H1 (cell line): ENCODE measurements at regions not wholly inside any gene's neighbourhood (a gene's known extent, or its start where the extent isn't known, plus 50 kb on each side); places are given as distances from the start of the nearest gene placed in this dataset.

Experiments
- CBX5 ChIP-seq: fragments of 300-800, 300-1000 bp; sonication (generic); IDR thresholded peaks from 2 replicates; pipeline ENCODE4 v1.7.1; 2016; ENCODE audit warnings: antibody characterized with exemption, low read length, low read depth
- CBX8 ChIP-seq: fragments of 300-800, 300-1000 bp; sonication (generic); IDR thresholded peaks from 2 replicates; pipeline ENCODE4 v1.7.1; 2016; ENCODE audit warnings: low read depth, low read length, borderline replicate concordance
- GTF2F1 ChIP-seq: IDR thresholded peaks from 2 replicates; pipeline ENCODE4 v1.6.1; 2012; ENCODE audit warnings: low read depth, low read length, improper control_type of control experiment, borderline replicate concordance
- HDAC6 ChIP-seq: IDR thresholded peaks from one replicate; pipeline ENCODE4 v1.7.1; 2012; ENCODE audit warnings: low read depth, mild to moderate bottlenecking, inconsistent platforms, low read length, moderate library complexity
- TBP ChIP-seq: IDR thresholded peaks from 2 replicates; pipeline ENCODE4 v1.6.1; 2011; ENCODE audit warnings: low read depth, low read length, improper control_type of control experiment
- TCF12 ChIP-seq: IDR thresholded peaks from 2 replicates; pipeline ENCODE4 v1.6.1; 2011; ENCODE audit warnings: low read depth, mild to moderate bottlenecking, low read length
- TF ChIP-seq, protein P1 (sequence below): fragments of 300-600 bp; sonication (generic); IDR thresholded peaks from 2 replicates; pipeline ENCODE4 v1.7.1; 2012; ENCODE audit warnings: low read length, moderate library complexity, mild to moderate bottlenecking, inconsistent platforms; ENCODE audit not compliant: insufficient replicate concordance
- TF ChIP-seq, protein P2 (sequence below): IDR thresholded peaks from 2 replicates; pipeline ENCODE4 v1.6.1; 2011; ENCODE audit warnings: low read length, improper control_type of control experiment
- TF ChIP-seq, protein P3 (sequence below): IDR thresholded peaks from 2 replicates; pipeline ENCODE4 v1.6.1; 2012; ENCODE audit warnings: inconsistent platforms

DNA sequence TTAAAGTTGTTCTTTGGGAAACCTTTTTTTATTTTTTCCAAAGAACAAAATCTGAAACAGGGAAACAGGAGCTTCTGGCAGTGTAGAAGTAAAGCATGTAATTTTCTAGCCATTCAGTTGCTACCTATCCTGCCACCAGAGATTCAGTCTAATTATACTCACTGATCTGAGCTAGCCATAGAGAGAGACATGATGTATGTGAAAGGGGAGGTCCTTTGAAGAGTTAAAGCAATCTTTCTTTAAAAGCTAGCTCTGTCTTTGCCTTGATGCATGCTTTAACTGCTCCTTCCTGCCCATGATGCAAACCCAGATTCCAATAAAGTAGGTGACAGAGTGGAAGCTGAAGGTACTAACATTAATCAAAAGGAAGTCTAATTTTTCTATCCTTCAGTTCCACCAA, 114.1 kb upstream of the GRIK2 start (continued):
- TF ChIP-seq, protein P1, sequence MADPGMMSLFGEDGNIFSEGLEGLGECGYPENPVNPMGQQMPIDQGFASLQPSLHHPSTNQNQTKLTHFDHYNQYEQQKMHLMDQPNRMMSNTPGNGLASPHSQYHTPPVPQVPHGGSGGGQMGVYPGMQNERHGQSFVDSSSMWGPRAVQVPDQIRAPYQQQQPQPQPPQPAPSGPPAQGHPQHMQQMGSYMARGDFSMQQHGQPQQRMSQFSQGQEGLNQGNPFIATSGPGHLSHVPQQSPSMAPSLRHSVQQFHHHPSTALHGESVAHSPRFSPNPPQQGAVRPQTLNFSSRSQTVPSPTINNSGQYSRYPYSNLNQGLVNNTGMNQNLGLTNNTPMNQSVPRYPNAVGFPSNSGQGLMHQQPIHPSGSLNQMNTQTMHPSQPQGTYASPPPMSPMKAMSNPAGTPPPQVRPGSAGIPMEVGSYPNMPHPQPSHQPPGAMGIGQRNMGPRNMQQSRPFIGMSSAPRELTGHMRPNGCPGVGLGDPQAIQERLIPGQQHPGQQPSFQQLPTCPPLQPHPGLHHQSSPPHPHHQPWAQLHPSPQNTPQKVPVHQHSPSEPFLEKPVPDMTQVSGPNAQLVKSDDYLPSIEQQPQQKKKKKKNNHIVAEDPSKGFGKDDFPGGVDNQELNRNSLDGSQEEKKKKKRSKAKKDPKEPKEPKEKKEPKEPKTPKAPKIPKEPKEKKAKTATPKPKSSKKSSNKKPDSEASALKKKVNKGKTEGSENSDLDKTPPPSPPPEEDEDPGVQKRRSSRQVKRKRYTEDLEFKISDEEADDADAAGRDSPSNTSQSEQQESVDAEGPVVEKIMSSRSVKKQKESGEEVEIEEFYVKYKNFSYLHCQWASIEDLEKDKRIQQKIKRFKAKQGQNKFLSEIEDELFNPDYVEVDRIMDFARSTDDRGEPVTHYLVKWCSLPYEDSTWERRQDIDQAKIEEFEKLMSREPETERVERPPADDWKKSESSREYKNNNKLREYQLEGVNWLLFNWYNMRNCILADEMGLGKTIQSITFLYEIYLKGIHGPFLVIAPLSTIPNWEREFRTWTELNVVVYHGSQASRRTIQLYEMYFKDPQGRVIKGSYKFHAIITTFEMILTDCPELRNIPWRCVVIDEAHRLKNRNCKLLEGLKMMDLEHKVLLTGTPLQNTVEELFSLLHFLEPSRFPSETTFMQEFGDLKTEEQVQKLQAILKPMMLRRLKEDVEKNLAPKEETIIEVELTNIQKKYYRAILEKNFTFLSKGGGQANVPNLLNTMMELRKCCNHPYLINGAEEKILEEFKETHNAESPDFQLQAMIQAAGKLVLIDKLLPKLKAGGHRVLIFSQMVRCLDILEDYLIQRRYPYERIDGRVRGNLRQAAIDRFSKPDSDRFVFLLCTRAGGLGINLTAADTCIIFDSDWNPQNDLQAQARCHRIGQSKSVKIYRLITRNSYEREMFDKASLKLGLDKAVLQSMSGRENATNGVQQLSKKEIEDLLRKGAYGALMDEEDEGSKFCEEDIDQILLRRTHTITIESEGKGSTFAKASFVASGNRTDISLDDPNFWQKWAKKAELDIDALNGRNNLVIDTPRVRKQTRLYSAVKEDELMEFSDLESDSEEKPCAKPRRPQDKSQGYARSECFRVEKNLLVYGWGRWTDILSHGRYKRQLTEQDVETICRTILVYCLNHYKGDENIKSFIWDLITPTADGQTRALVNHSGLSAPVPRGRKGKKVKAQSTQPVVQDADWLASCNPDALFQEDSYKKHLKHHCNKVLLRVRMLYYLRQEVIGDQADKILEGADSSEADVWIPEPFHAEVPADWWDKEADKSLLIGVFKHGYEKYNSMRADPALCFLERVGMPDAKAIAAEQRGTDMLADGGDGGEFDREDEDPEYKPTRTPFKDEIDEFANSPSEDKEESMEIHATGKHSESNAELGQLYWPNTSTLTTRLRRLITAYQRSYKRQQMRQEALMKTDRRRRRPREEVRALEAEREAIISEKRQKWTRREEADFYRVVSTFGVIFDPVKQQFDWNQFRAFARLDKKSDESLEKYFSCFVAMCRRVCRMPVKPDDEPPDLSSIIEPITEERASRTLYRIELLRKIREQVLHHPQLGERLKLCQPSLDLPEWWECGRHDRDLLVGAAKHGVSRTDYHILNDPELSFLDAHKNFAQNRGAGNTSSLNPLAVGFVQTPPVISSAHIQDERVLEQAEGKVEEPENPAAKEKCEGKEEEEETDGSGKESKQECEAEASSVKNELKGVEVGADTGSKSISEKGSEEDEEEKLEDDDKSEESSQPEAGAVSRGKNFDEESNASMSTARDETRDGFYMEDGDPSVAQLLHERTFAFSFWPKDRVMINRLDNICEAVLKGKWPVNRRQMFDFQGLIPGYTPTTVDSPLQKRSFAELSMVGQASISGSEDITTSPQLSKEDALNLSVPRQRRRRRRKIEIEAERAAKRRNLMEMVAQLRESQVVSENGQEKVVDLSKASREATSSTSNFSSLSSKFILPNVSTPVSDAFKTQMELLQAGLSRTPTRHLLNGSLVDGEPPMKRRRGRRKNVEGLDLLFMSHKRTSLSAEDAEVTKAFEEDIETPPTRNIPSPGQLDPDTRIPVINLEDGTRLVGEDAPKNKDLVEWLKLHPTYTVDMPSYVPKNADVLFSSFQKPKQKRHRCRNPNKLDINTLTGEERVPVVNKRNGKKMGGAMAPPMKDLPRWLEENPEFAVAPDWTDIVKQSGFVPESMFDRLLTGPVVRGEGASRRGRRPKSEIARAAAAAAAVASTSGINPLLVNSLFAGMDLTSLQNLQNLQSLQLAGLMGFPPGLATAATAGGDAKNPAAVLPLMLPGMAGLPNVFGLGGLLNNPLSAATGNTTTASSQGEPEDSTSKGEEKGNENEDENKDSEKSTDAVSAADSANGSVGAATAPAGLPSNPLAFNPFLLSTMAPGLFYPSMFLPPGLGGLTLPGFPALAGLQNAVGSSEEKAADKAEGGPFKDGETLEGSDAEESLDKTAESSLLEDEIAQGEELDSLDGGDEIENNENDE: no peak
- TF ChIP-seq CBX5 (no peak), HDAC6 (no peak), CBX8 (no peak), TCF12 (no peak), GTF2F1 (no peak), TBP (no peak)
- TF ChIP-seq, protein P2, sequence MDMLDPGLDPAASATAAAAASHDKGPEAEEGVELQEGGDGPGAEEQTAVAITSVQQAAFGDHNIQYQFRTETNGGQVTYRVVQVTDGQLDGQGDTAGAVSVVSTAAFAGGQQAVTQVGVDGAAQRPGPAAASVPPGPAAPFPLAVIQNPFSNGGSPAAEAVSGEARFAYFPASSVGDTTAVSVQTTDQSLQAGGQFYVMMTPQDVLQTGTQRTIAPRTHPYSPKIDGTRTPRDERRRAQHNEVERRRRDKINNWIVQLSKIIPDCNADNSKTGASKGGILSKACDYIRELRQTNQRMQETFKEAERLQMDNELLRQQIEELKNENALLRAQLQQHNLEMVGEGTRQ: no peak
- TF ChIP-seq, protein P3, sequence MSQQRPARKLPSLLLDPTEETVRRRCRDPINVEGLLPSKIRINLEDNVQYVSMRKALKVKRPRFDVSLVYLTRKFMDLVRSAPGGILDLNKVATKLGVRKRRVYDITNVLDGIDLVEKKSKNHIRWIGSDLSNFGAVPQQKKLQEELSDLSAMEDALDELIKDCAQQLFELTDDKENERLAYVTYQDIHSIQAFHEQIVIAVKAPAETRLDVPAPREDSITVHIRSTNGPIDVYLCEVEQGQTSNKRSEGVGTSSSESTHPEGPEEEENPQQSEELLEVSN: no peak
- TF ChIP-seq, all 59 proteins: peak for 0
